Panc1 (cell line): ENCODE measurements at regions not wholly inside any gene's neighbourhood (a gene's known extent, or its start where the extent isn't known, plus 50 kb on each side); places are given as distances from the start of the nearest gene placed in this dataset.

Source experiments
- POLR2AphosphoS5 ChIP-seq: IDR thresholded peaks from 2 replicates; pipeline ENCODE4 v1.6.1; 2012; ENCODE audit warnings: mild to moderate bottlenecking, low read depth, low read length, moderate library complexity
- SIN3A ChIP-seq: IDR thresholded peaks from 2 replicates; pipeline ENCODE4 v1.6.1; 2012; ENCODE audit warnings: low read depth, mild to moderate bottlenecking, low read length, moderate library complexity, borderline replicate concordance; ENCODE audit not compliant: insufficient read depth
- TF ChIP-seq, protein P1 (sequence below): fragments of 450-650 bp; IDR thresholded peaks from 2 replicates; pipeline ENCODE4 v1.5.1; 2017; ENCODE audit warnings: mild to moderate bottlenecking
- TF ChIP-seq, protein P2 (sequence below), 2 experiments: IDR thresholded peaks; 2 replicates each; pipeline ENCODE4 v1.6.1; 2011 to 2012; ENCODE audit warnings: low read depth in 2 of 2, control low read depth in 1 of 2, low read length in 1 of 2, mild to moderate bottlenecking in 1 of 2, moderate library complexity in 1 of 2; ENCODE audit not compliant: insufficient read depth in 1 of 2

DNA sequence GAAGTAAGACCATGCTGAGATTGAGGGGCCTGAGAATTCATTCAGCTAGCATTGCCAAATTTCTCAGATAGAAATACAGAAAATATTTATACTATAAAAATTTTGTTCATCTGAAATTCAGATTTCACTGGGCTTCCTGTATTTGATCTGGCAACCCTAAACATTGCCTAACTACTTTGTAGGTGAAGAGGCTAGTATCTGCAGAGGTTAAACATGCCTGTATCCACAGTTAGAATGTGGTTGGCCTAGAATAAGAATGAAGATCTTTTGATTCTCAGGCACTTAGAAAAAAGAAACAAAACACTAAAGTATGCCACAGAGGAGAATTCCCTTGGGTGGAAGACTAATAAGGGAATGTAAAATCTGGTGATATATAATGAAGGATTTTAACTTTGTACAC, 189.0 kb downstream of the DIPK2A start:
- TF ChIP-seq POLR2AphosphoS5, result no peak
- TF ChIP-seq, protein P1, sequence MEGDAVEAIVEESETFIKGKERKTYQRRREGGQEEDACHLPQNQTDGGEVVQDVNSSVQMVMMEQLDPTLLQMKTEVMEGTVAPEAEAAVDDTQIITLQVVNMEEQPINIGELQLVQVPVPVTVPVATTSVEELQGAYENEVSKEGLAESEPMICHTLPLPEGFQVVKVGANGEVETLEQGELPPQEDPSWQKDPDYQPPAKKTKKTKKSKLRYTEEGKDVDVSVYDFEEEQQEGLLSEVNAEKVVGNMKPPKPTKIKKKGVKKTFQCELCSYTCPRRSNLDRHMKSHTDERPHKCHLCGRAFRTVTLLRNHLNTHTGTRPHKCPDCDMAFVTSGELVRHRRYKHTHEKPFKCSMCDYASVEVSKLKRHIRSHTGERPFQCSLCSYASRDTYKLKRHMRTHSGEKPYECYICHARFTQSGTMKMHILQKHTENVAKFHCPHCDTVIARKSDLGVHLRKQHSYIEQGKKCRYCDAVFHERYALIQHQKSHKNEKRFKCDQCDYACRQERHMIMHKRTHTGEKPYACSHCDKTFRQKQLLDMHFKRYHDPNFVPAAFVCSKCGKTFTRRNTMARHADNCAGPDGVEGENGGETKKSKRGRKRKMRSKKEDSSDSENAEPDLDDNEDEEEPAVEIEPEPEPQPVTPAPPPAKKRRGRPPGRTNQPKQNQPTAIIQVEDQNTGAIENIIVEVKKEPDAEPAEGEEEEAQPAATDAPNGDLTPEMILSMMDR, result no peak
- TF ChIP-seq SIN3A, result no peak
- TF ChIP-seq, protein P2, sequence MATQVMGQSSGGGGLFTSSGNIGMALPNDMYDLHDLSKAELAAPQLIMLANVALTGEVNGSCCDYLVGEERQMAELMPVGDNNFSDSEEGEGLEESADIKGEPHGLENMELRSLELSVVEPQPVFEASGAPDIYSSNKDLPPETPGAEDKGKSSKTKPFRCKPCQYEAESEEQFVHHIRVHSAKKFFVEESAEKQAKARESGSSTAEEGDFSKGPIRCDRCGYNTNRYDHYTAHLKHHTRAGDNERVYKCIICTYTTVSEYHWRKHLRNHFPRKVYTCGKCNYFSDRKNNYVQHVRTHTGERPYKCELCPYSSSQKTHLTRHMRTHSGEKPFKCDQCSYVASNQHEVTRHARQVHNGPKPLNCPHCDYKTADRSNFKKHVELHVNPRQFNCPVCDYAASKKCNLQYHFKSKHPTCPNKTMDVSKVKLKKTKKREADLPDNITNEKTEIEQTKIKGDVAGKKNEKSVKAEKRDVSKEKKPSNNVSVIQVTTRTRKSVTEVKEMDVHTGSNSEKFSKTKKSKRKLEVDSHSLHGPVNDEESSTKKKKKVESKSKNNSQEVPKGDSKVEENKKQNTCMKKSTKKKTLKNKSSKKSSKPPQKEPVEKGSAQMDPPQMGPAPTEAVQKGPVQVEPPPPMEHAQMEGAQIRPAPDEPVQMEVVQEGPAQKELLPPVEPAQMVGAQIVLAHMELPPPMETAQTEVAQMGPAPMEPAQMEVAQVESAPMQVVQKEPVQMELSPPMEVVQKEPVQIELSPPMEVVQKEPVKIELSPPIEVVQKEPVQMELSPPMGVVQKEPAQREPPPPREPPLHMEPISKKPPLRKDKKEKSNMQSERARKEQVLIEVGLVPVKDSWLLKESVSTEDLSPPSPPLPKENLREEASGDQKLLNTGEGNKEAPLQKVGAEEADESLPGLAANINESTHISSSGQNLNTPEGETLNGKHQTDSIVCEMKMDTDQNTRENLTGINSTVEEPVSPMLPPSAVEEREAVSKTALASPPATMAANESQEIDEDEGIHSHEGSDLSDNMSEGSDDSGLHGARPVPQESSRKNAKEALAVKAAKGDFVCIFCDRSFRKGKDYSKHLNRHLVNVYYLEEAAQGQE (IDR thresholded peaks at IDR 0.05; ENCODE audit: insufficient read depth in 1 of 2, low read depth in 2 of 2, low read length in 1 of 2), result no peak
